ENCODE measurements at regions not wholly inside any gene's neighbourhood (a gene's known extent, or its start where the extent isn't known, plus 50 kb on each side); places are given as distances from the start of the nearest gene placed in this dataset.

DNA sequence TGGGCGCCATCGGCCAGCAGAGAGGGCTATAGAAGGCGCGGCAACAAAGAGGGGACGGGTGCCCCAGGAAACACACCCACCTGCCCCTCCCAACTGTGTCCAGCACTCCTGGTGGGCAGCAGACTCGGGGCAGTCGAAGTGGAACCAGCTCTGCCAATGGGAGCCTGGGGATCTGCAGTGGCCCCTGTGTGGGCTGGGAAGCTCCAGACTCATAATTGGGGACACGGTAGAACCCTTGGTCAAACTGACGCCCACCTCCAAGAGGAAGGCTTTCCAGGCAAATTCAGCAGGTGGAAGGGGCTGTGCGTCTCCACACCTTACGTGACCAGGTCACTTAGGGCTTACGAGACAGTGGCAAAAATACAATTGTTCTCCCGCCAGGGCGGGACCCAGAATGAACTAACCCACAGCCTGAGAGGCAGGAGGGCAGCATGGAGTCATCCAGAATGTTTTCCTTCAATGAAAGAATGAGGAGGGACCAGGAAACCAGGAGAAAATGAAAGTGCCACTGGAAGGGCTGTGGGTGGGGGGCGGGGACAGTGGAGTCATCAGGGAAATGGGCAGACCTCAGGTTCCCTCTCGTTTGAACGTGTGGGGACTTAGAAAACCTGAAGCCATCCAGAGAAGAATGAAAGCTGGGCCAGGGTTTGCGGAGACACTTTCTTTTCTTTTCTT is 53.2 kb upstream of the SHANK2 start:
- DNase-seq (ENCODE audit: low read depth) (peak; percentile 20), FAIRE-seq (no peak)
- H3K27me3 ChIP-seq (ENCODE audit: control insufficient read depth, insufficient read depth, low read length) = no peaks in the 10 kb centered on the region
- H3K36me3 ChIP-seq (ENCODE audit: control insufficient read depth, insufficient read depth, low read length) = no peaks in the 10 kb centered on the region
- no peak overlapping the region for H3K4me3 ChIP-seq (ENCODE audit: low read depth, low read length)
- TF ChIP-seq CTCF (IDR thresholded peaks at IDR 0.05; ENCODE audit: insufficient read depth, low read length, severe bottlenecking) = no peak

GRCh38 chr11:71305041-71305440 is 52.7 kb upstream of the SHANK2 start:
- no peak overlapping the region for H3K4me3 ChIP-seq (ENCODE audit: low read depth, low read length)
- FAIRE-seq (no peak), DNase-seq (ENCODE audit: low read depth) (no peak)
- H3K36me3 ChIP-seq (ENCODE audit: control insufficient read depth, insufficient read depth, low read length) = no peaks in the 10 kb centered on the region
- no peaks in the 10 kb centered on the region for H3K27me3 ChIP-seq (ENCODE audit: control insufficient read depth, insufficient read depth, low read length)
- TF ChIP-seq CTCF (IDR thresholded peaks at IDR 0.05; ENCODE audit: insufficient read depth, low read length, severe bottlenecking) = no peak

- no peaks in the 10 kb centered on the region for H3K27me3 ChIP-seq (ENCODE audit: control insufficient read depth, insufficient read depth, low read length)
- H3K4me3 ChIP-seq (ENCODE audit: low read depth, low read length) = no peak overlapping the region
- TF ChIP-seq CTCF (IDR thresholded peaks at IDR 0.05; ENCODE audit: insufficient read depth, low read length, severe bottlenecking) = no peak
- DNase-seq (ENCODE audit: low read depth) (no peak), FAIRE-seq (no peak)
- no peaks in the 10 kb centered on the region for H3K36me3 ChIP-seq (ENCODE audit: control insufficient read depth, insufficient read depth, low read length)
Observed at GRCh38 chr11:71304491-71304890, 52.1 kb upstream of the SHANK2 start.

DNA sequence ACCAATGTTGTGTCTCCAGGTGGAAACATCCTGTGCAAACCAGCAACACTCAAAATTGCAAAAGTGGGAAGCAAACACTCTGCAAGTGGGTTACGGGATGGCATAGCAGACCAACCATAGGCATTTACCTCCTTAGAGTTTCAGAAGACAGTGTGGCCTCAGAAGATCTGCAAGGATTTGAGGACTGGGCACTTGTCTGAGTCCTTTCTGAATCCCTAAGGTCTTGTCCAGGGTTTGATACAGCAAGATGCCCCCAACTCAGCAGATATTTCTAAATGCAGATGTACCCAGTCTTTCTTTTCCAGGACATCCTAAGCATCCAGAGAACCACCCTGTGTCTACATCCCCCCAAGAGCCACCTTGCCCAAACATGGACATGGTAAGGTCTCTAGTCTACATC is 51.7 kb upstream of the SHANK2 start:
- FAIRE-seq (no peak), DNase-seq (ENCODE audit: low read depth) (no peak)
- no peak overlapping the region for H3K4me3 ChIP-seq (ENCODE audit: low read depth, low read length)
- H3K27me3 ChIP-seq (ENCODE audit: control insufficient read depth, insufficient read depth, low read length) = no peaks in the 10 kb centered on the region
- TF ChIP-seq CTCF (IDR thresholded peaks at IDR 0.05; ENCODE audit: insufficient read depth, low read length, severe bottlenecking) = no peak
- H3K36me3 ChIP-seq (ENCODE audit: control insufficient read depth, insufficient read depth, low read length) = no peaks in the 10 kb centered on the region

GRCh38 chr11:71302911-71303310 is 50.5 kb upstream of the SHANK2 start:
- Histone ChIP-seq H3K4me3 (ENCODE audit: low read depth, low read length) (no peak overlapping the region), H3K36me3 (ENCODE audit: control insufficient read depth, insufficient read depth, low read length) (no peaks in the 10 kb centered on the region), H3K27me3 (ENCODE audit: control insufficient read depth, insufficient read depth, low read length) (no peaks in the 10 kb centered on the region)
- TF ChIP-seq CTCF (IDR thresholded peaks at IDR 0.05; ENCODE audit: insufficient read depth, low read length, severe bottlenecking) = peak; percentile 27
- DNase-seq (ENCODE audit: low read depth) = no peak
- no peak for FAIRE-seq

DNA sequence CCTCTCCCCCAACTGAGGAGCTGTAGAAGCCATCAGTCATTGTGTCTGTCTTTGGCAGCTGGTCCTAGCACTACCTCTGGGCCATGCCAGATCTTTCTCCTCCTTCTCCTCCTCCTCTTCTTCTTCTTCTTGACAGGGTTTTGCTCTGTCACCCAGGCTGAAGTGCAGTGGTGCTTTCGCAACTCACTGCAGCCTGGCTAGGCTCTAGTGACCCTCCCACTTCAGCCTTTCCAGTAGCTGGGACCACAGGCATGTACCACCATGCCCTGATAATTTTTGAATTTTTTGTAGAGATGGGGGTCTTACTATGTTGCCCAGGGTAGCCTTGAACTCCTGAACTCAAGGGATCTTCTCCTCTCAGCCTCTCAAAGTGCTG is 50.1 kb upstream of the SHANK2 start:
- no peak for DNase-seq (ENCODE audit: low read depth)
- no peak for TF ChIP-seq CTCF (IDR thresholded peaks at IDR 0.05; ENCODE audit: insufficient read depth, low read length, severe bottlenecking)
- Histone ChIP-seq H3K4me3 (ENCODE audit: low read depth, low read length) (no peak overlapping the region), H3K36me3 (ENCODE audit: control insufficient read depth, insufficient read depth, low read length) (no peaks in the 10 kb centered on the region), H3K27me3 (ENCODE audit: control insufficient read depth, insufficient read depth, low read length) (no peaks in the 10 kb centered on the region)
- FAIRE-seq = no peak

All from bronchial epithelial cell (primary cell).